Adrenal gland (tissue), 9 donors: ENCODE measurements at regions not wholly inside any gene's neighbourhood (a gene's known extent, or its start where the extent isn't known, plus 50 kb on each side); places are given as distances from the start of the nearest gene placed in this dataset.

Experiments
- DNase-seq, 7 donors: peaks; one replicate each; pipeline ENCODE4 v3.0.0-alpha.2; 2019 to 2020
- H3K27ac ChIP-seq, 5 donors: fragments of 200-600 bp; sonication (generic) in 4 of 5; 1 replicate in 3 of 5; 2 replicates in 2 of 5; pipeline versions ENCODE4 v1.5.1 to v1.8.0; 2016 to 2020; ENCODE audit warnings: mild to moderate bottlenecking in 1 of 5
- H3K27me3 ChIP-seq: fragments of 200-600 bp; 2 replicates; pipeline ENCODE4 v1.8.0; 2021
- H3K36me3 ChIP-seq, 2 donors: fragments of 200-600 bp; replicated peaks in 1 of 2; 1 replicate in 1 of 2; 2 replicates in 1 of 2; pipeline versions ENCODE4 v1.5.1 to v1.8.0; 2018 to 2022
- H3K4me1 ChIP-seq, 2 donors: fragments of 200-600 bp; replicated peaks in 1 of 2; 1 replicate in 1 of 2; 2 replicates in 1 of 2; pipeline versions ENCODE4 v1.5.1 to v1.8.0; 2018 to 2021
- H3K4me3 ChIP-seq, 4 donors: fragments of 200-600 bp; sonication (generic) in 3 of 4; one replicate each; pipeline ENCODE4 v1.5.1; 2016 to 2018
- H3K9me3 ChIP-seq, 3 donors: fragments of 200-600 bp; sonication (generic) in 1 of 3; replicated peaks in 1 of 3; 1 replicate in 2 of 3; 2 replicates in 1 of 3; pipeline versions ENCODE4 v1.5.1 to v1.8.0; 2016 to 2021
- CTCF ChIP-seq, 6 experiments: fragments of 450-650 bp in 4 of 6; fragments of 200-600 bp in 2 of 6; sonication (generic) in 1 of 6; IDR thresholded peaks; 1 replicate in 5 of 6; 2 replicates in 1 of 6; pipeline versions ENCODE4 v1.5.1 to v1.8.0; 2016 to 2021; ENCODE audit warnings: antibody characterized with exemption in 6 of 6, mild to moderate bottlenecking in 2 of 6, moderate library complexity in 1 of 6
- POLR2A ChIP-seq, 2 donors: fragments of 450-650 bp; IDR thresholded peaks; one replicate each; pipeline ENCODE4 v1.6.1; 2017; ENCODE audit warnings: antibody characterized with exemption in 2 of 2, mild to moderate bottlenecking in 2 of 2, moderate library complexity in 1 of 2
- WGBS, 4 donors: extraction: QIAGEN DNeasy Blood & Tissue Kit in 2 of 4; methylation state at CpG; one replicate each; pipeline versions ENCODE4 v1.1.5 to v1.1.7; 2013 to 2017; 5-methylcytosine and 5-hydroxymethylcytosine counted together
- intact Hi-C, 2 donors: fragments of 100-400 bp; cut with DNase I; formaldehyde crosslinking; loops; one replicate each; pipeline versions ENCODE4 v1.14.1 to v1.15.0; 2022 to 2023
- donor health status: healthy with polysubstance abuse.
- donor health status: Bipolar disorder and iron deficiency.
- donor health status: DM: yes; HTN: yes; CAD: no.
- donor health status: DM: no; HTN: no; CAD: no.
- donor health status: DM: no; HTN: no; CAD: no.

GRCh38 chr12:69007101-69007854, 74.3 kb upstream of the CPM start:
- TF ChIP-seq CTCF (IDR thresholded peaks at IDR 0.05) (no peak), POLR2A (IDR thresholded peaks at IDR 0.05) (no peak)
- Histone ChIP-seq H3K36me3 (no peaks in the 10 kb centered on the region), H3K9me3 (no peaks in the 10 kb centered on the region), H3K27ac (peak overlapping the region in 2 of 5 donors; percentile 13 to 64), H3K4me1 (peaks cover 0 to 12% of the 10 kb centered on the region in 2 donors), H3K4me3 (peak overlapping the region in 1 of 4 donors; percentile 19), H3K27me3 (no peaks in the 10 kb centered on the region)
- intact Hi-C loops: no loop called here
- peak in 2 of 7 donors; percentile 7 to 15 for DNase-seq
- WGBS, 4 donors: 34 to 43% (median 37%) methylated on average over 9 of the region's 9 CpGs

- H3K36me3 ChIP-seq: no peaks in the 10 kb centered on the region
- no peak for TF ChIP-seq CTCF (IDR thresholded peaks at IDR 0.05)
- H3K27me3 ChIP-seq: no peaks in the 10 kb centered on the region
- no peak overlapping the region for H3K4me3 ChIP-seq
- intact Hi-C loops: no loop called here
- no peaks in the 10 kb centered on the region for H3K9me3 ChIP-seq
- DNase-seq: no peak
- peak overlapping the region in 1 of 5 donors; percentile 47 for H3K27ac ChIP-seq
- peaks cover 0 to 12% of the 10 kb centered on the region in 2 donors for H3K4me1 ChIP-seq
- WGBS, 4 donors: 73 to 76% (median 75%) methylated on average over 5 of the region's 5 CpGs
These were observed 74.9 kb upstream of the CPM start for GRCh38 chr12:69007855-69008351.

GRCh38 chr12:69008520-69008919, 75.5 kb upstream of the CPM start:
- Histone ChIP-seq H3K36me3 (no peaks in the 10 kb centered on the region), H3K4me3 (no peak overlapping the region), H3K27me3 (no peaks in the 10 kb centered on the region), H3K27ac (no peak overlapping the region), H3K9me3 (no peaks in the 10 kb centered on the region), H3K4me1 (peaks cover 0 to 12% of the 10 kb centered on the region in 2 donors)
- intact Hi-C loops: no loop called here
- TF ChIP-seq CTCF (IDR thresholded peaks at IDR 0.05): no peak
- no peak for TF ChIP-seq POLR2A (IDR thresholded peaks at IDR 0.05)
- peak in 1 of 7 donors; percentile 3 for DNase-seq
- 74 to 79% (median 77%) methylated on average over 4 of the region's 4 CpGs for WGBS, 4 donors

GRCh38 chr12:69014047-69014446, 81.1 kb upstream of the CPM start:
- Histone ChIP-seq H3K9me3 (no peaks in the 10 kb centered on the region), H3K27me3 (no peaks in the 10 kb centered on the region), H3K4me3 (no peak overlapping the region), H3K27ac (no peak overlapping the region), H3K36me3 (no peaks in the 10 kb centered on the region), H3K4me1 (no peaks in the 10 kb centered on the region)
- no peak for DNase-seq
- intact Hi-C loops: no loop called here
- TF ChIP-seq CTCF (IDR thresholded peaks at IDR 0.05) (no peak), POLR2A (IDR thresholded peaks at IDR 0.05) (no peak)
- 86 to 95% (median 93%) methylated on average over 2 of the region's 2 CpGs for whole genome bisulfite sequencing, 4 donors
